ENCODE measurements at regions not wholly inside any gene's neighbourhood (a gene's known extent, or its start where the extent isn't known, plus 50 kb on each side); places are given as distances from the start of the nearest gene placed in this dataset.

DNA sequence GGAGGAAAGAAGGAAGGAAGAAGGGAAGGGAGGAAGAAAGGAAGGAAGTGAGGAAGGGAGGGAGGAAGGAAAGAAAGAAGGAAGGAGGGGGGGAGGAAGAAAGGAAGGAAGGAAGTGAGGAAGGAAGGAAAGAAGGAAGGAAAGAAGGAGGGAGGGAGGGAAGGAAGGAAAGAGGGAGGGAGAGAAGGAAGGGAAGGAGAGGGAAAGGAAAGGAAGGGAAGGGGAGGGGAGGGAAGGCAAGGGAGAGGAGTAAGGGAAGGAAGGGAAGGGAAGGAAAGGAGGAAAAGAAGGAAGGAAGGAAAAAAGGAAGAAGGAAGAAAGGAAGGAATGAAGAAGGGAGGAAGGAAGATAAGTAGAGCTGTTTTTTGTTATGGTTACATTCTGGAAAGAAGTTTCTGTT lies 141.2 kb downstream of the LRRC3B start:
- DNase-seq (ENCODE audit: extremely low spot score): no peak
- POLR2A ChIA-PET: no interaction called here
- TF ChIP-seq, protein P1, sequence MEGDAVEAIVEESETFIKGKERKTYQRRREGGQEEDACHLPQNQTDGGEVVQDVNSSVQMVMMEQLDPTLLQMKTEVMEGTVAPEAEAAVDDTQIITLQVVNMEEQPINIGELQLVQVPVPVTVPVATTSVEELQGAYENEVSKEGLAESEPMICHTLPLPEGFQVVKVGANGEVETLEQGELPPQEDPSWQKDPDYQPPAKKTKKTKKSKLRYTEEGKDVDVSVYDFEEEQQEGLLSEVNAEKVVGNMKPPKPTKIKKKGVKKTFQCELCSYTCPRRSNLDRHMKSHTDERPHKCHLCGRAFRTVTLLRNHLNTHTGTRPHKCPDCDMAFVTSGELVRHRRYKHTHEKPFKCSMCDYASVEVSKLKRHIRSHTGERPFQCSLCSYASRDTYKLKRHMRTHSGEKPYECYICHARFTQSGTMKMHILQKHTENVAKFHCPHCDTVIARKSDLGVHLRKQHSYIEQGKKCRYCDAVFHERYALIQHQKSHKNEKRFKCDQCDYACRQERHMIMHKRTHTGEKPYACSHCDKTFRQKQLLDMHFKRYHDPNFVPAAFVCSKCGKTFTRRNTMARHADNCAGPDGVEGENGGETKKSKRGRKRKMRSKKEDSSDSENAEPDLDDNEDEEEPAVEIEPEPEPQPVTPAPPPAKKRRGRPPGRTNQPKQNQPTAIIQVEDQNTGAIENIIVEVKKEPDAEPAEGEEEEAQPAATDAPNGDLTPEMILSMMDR (IDR thresholded peaks at IDR 0.05; ENCODE audit: control extremely low read depth, extremely low read depth, low read depth, missing control alignments): no peak
- CTCF ChIA-PET: no interaction called here

GRCh38 chr3:26766031-26766430 lies 143.5 kb downstream of the LRRC3B start:
- TF ChIP-seq, protein P1 (IDR thresholded peaks at IDR 0.05; ENCODE audit: control extremely low read depth, extremely low read depth, low read depth, missing control alignments): no peak

GRCh38 chr3:26768068-26768651 lies 145.6 kb downstream of the LRRC3B start:
- ChIA-PET POLR2A (no interaction called here), CTCF (no interaction called here)
- TF ChIP-seq, protein P1 (IDR thresholded peaks at IDR 0.05; ENCODE audit: control extremely low read depth, extremely low read depth, low read depth, missing control alignments): no peak
- no peak for DNase-seq (ENCODE audit: extremely low spot score)

More at GRCh38 chr3:26766031-26766430, 143.5 kb downstream of the LRRC3B start:
- POLR2A ChIA-PET: no interaction called here
- CTCF ChIA-PET: no interaction called here
- DNase-seq (ENCODE audit: extremely low spot score): no peak

DNA sequence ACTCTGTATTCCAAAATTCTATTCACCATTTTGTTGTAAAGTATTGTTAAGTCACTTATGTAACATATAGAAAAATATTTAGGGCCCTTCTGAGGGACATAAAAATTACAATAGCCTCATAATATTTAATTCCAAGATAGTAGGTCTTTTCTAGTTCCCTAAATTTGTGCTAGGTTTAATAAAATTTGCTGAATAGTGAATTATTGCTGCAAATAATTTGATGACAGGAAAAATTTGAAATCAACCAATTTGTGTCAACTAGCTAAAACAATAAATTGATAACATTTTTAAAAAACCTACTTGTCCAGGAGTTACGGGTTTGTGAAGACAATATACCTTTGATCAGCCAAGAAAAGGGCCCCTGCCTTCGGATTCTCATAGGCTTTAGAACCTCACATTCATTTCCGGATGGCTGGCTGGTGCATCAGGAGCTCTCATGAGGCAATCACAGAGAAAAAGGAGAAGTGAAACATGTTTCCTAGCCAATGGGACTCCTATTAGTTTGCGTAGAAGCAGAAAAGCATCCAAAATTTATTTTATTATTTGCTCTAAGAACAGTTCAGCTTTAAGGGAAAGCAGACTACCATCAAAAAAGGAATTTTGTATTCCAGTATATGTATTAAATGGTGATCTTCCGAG lies 177.2 kb downstream of the LRRC3B start:
- no peak for DNase-seq (ENCODE audit: extremely low spot score)
- ChIA-PET CTCF (no interaction called here), POLR2A (no interaction called here)
- TF ChIP-seq, protein P1 (IDR thresholded peaks at IDR 0.05; ENCODE audit: control extremely low read depth, extremely low read depth, low read depth, missing control alignments): no peak

DNA sequence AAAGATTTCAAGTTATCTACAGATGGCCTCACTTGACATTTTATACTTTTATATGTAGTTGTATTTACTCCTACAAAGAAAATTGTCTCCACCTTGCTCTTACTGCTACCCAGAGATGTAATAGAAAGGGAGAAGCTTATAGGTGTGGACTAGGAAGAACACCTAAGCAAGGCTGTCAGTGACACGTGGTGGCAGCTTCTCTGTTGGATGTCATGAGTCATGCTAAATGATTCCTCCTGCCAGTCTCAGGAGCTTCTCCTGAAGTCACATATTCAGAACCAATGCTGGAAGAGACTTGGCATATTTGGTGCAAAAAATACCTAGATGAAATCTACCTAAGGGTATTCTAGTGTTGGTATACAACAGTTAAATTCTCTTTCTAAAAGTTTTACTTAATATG lies 184.7 kb downstream of the LRRC3B start:
- TF ChIP-seq, protein P1 (IDR thresholded peaks at IDR 0.05; ENCODE audit: control extremely low read depth, extremely low read depth, low read depth, missing control alignments): no peak
- POLR2A ChIA-PET: no interaction called here
- CTCF ChIA-PET: interaction anchor here (1.2 kb wide), 1 partner anchor 33 kb away, joined by 3 read pairs; no protein-coding TSS in a partner anchor
- DNase-seq (ENCODE audit: extremely low spot score): no peak

- DNase-seq (ENCODE audit: extremely low spot score): no peak
- TF ChIP-seq, protein P1 (IDR thresholded peaks at IDR 0.05; ENCODE audit: control extremely low read depth, extremely low read depth, low read depth, missing control alignments): no peak
- CTCF ChIA-PET: no interaction called here
- POLR2A ChIA-PET: no interaction called here
These were observed 202.9 kb downstream of the LRRC3B start for GRCh38 chr3:26825454-26825853.

Measured in GM10248 (cell line).